Body of pancreas (tissue), 4 donors: ENCODE measurements at regions not wholly inside any gene's neighbourhood (a gene's known extent, or its start where the extent isn't known, plus 50 kb on each side); places are given as distances from the start of the nearest gene placed in this dataset.
"Not testable (repeated sequence)": the region's sequence is repeated elsewhere in the genome, so short reads cannot be mapped to it uniquely, and the experiment has no call there.

Experiments
- CTCF ChIP-seq, 7 experiments: fragments of 450-650 bp in 4 of 7; fragments of 200-600 bp in 3 of 7; sonication (generic) in 3 of 7; IDR thresholded peaks; one replicate each; pipeline ENCODE4 v1.5.1; 2016 to 2019; ENCODE audit warnings: antibody characterized with exemption in 7 of 7
- POLR2A ChIP-seq, 3 donors: fragments of 450-650 bp; IDR thresholded peaks; one replicate each; pipeline ENCODE4 v1.6.1; 2016; ENCODE audit warnings: antibody characterized with exemption in 3 of 3, mild to moderate bottlenecking in 2 of 3

- TF ChIP-seq CTCF, POLR2A (IDR thresholded peaks at IDR 0.05): not testable (repeated sequence)
Observed at GRCh38 chr2:242171290-242171689, 301.8 kb downstream of the RTP5 start.
